HG03565 (cell line): ENCODE measurements at regions not wholly inside any gene's neighbourhood (a gene's known extent, or its start where the extent isn't known, plus 50 kb on each side); places are given as distances from the start of the nearest gene placed in this dataset.

ENCODE experiments used
- ATAC-seq: cut with Tn5 transposase; IDR thresholded peaks from one replicate; pipeline ENCODE4 v1.9.1; 2021; ENCODE audit warnings: mild to moderate bottlenecking, moderate library complexity; ENCODE audit not compliant: unreplicated experiment

- ATAC-seq = no peak
Measured at GRCh38 chr5:30764704-30765103, 428.8 kb upstream of the CDH6 start.

GRCh38 chr5:30759731-30760130, 433.8 kb upstream of the CDH6 start:
- no peak for ATAC-seq

GRCh38 chr5:30752015-30752414, 441.5 kb upstream of the CDH6 start:
- ATAC-seq = no peak

GRCh38 chr5:30749971-30750370, 443.5 kb upstream of the CDH6 start:
- ATAC-seq = no peak

- ATAC-seq = no peak
Measured at GRCh38 chr5:30747412-30747811, 446.1 kb upstream of the CDH6 start.

- ATAC-seq = no peak
Measured at GRCh38 chr5:30736669-30737068, 456.8 kb upstream of the CDH6 start.

GRCh38 chr5:30734118-30734517, 459.4 kb upstream of the CDH6 start:
- ATAC-seq = no peak

GRCh38 chr5:30725073-30725472, 468.4 kb upstream of the CDH6 start:
- no peak for ATAC-seq

GRCh38 chr5:30698217-30698616, 495.3 kb upstream of the CDH6 start:
- ATAC-seq = no peak

GRCh38 chr5:30693326-30693725, 500.2 kb upstream of the CDH6 start:
- no peak for ATAC-seq

- no peak for ATAC-seq
Measured at GRCh38 chr5:30690931-30691330, 502.6 kb upstream of the CDH6 start.

- no peak for ATAC-seq
Measured at GRCh38 chr5:30687461-30687860, 506.0 kb upstream of the CDH6 start.

- no peak for ATAC-seq
Measured at GRCh38 chr5:30686530-30686929, 507.0 kb upstream of the CDH6 start.

- no peak for ATAC-seq
Measured at GRCh38 chr5:30676223-30676840, 517.2 kb upstream of the CDH6 start.

- no peak for ATAC-seq
Measured at GRCh38 chr5:30667293-30667692, 526.2 kb upstream of the CDH6 start.

- ATAC-seq = no peak
Measured at GRCh38 chr5:30663536-30663935, 530.0 kb upstream of the CDH6 start.

- ATAC-seq = no peak
Measured at GRCh38 chr5:30662373-30662772, 531.1 kb upstream of the CDH6 start.

- ATAC-seq = no peak
Measured at GRCh38 chr5:30661730-30662129, 531.8 kb upstream of the CDH6 start.

- ATAC-seq = no peak
Measured at GRCh38 chr5:30659417-30659816, 534.1 kb upstream of the CDH6 start.

GRCh38 chr5:30650311-30650710, 543.2 kb upstream of the CDH6 start:
- ATAC-seq = no peak

- ATAC-seq = no peak
Measured at GRCh38 chr5:30638899-30639298, 554.6 kb upstream of the CDH6 start.

GRCh38 chr5:30627945-30628344, 565.5 kb upstream of the CDH6 start:
- ATAC-seq = no peak

GRCh38 chr5:30626557-30626956, 566.9 kb upstream of the CDH6 start:
- no peak for ATAC-seq
